ENCODE measurements at regions not wholly inside any gene's neighbourhood (a gene's known extent, or its start where the extent isn't known, plus 50 kb on each side); places are given as distances from the start of the nearest gene placed in this dataset.

GRCh38 chr2:64808754-64809153 is 155.0 kb upstream of the SERTAD2 start:
- TF ChIP-seq CTCF (IDR thresholded peaks at IDR 0.05; ENCODE audit: low read depth, low read length) = no peak
- no peak for TF ChIP-seq POLR2A (IDR thresholded peaks at IDR 0.05; ENCODE audit: extremely low read depth, insufficient read length)

All from NB4 (cell line).